ENCODE measurements at regions not wholly inside any gene's neighbourhood (a gene's known extent, or its start where the extent isn't known, plus 50 kb on each side); places are given as distances from the start of the nearest gene placed in this dataset.
A peak's percentile ranks its signal among the peaks of the same experiment; 100 is the strongest.

GRCh38 chr14:58796242-58797009, 158.7 kb downstream of the DACT1 start:
- WGBS (ENCODE audit: insufficient coverage, insufficient replicate concordance, low lambda C conversion rate, missing lambda C conversion rate) = 2% methylated on average over 5 of the region's 5 CpGs
- Histone ChIP-seq H3K4me1 (ENCODE audit: control insufficient read depth, insufficient read depth, low read length) (peaks cover 7% of the 10 kb centered on the region; the same call in 1 of the 2 replicates), H3K36me3 (ENCODE audit: control insufficient read depth in 2 of 2, insufficient read depth in 2 of 2, low read length in 1 of 2) (no peaks in the 10 kb centered on the region), H3K4me2 (ENCODE audit: control insufficient read depth, insufficient read depth) (0 out of 2 replicates have a peak overlapping the region, but pooled peaks have one; percentile 19), H2AFZ (ENCODE audit: control insufficient read depth, low read depth, low read length) (no peak overlapping the region), H3K4me3 (no peak overlapping the region), H3K9ac (ENCODE audit: control insufficient read depth, insufficient read depth, low read length) (no peak overlapping the region), H3K79me2 (ENCODE audit: control insufficient read depth, insufficient read depth, low read length) (no peaks in the 10 kb centered on the region), H4K20me1 (ENCODE audit: control insufficient read depth, insufficient read depth) (no peaks in the 10 kb centered on the region), H3K27ac (ENCODE audit: control insufficient read depth, insufficient read depth) (peak overlapping the region; percentile 31), H3K9me3 (replicated peaks; ENCODE audit: control insufficient read depth, insufficient read depth, low read length) (no peaks in the 10 kb centered on the region), H3K27me3 (replicated peaks in 1 of 2; ENCODE audit: control insufficient read depth in 2 of 2, insufficient read depth in 2 of 2, low read length in 1 of 2) (no peaks in the 10 kb centered on the region)
- ATAC-seq = peak; percentile 64
- ChIA-PET RAD21 (ENCODE audit: unreplicated experiment) (interaction anchor here (0.7 to 6.7 kb wide), 36 partner anchors 11 to 296 kb away, joined by 3 to 110 read pairs (median 6); partner anchors contain the start of gene DACT1), POLR2A (interaction anchor here (0.6 to 3.3 kb wide), 12 partner anchors 15 to 174 kb away, joined by 3 to 18 read pairs (median 3); no protein-coding TSS in a partner anchor), SMC1A (ENCODE audit: uncharacterized antibody, unreplicated experiment) (interaction anchor here (0.7 to 8.8 kb wide), 41 partner anchors 10 to 479 kb away, joined by 3 to 161 read pairs (median 5); partner anchors contain the start of gene DACT1), CTCF (interaction anchor here (0.6 to 7.1 kb wide), 18 partner anchors 13 to 295 kb away, joined by 3 to 81 read pairs (median 6); partner anchors contain the start of gene DACT1)
- no peak for FAIRE-seq
- DNase-seq (ENCODE audit: low read depth, low spot score) = no peak
- intact Hi-C loops (cut with micrococcal nuclease; ENCODE audit: unreplicated experiment) = loop anchor here (1.0 to 10.0 kb wide), 9 partner anchors 47 to 318 kb away; no protein-coding TSS in a partner anchor
- BruUV-seq (replicated peaks) = TSS peak; percentile 91
- in situ Hi-C loops (cut with MboI) = loop anchor here (5.0 kb wide), 1 partner anchor 156 kb away; no protein-coding TSS in a partner anchor
- no peak for TF ChIP-seq ZZZ3 (IDR thresholded peaks at IDR 0.05; ENCODE audit: control insufficient read depth, insufficient read length, low read depth)
- TF ChIP-seq BCL11A (IDR thresholded peaks at IDR 0.05; ENCODE audit: low read depth, low read length) = 0 out of 2 replicates have a peak, but pooled peaks have one; percentile 43
- TF ChIP-seq CEBPB (IDR thresholded peaks at IDR 0.05; ENCODE audit: borderline replicate concordance in 1 of 2, low read depth in 2 of 2, low read length in 2 of 2) = no peak
- 0 out of 2 replicates have a peak, but pooled peaks have one; percentile 16 for TF ChIP-seq ZNF24 (IDR thresholded peaks at IDR 0.05)
- TF ChIP-seq EP300 (IDR thresholded peaks at IDR 0.05; ENCODE audit: borderline replicate concordance in 1 of 2, control insufficient read depth in 1 of 2, low read depth in 2 of 2, low read length in 2 of 2) = peak in 1 of 2 experiments; percentile 62; a peak in 1 of 4 replicates
- TF ChIP-seq SKIL (IDR thresholded peaks at IDR 0.05; ENCODE audit: low read depth, poor library complexity, severe bottlenecking) = peak; percentile 56
- peak; percentile 13 to 49; a peak in 2 of 4 replicates for TF ChIP-seq IKZF2 (IDR thresholded peaks at IDR 0.05)
- no peak for TF ChIP-seq NR2C2 (IDR thresholded peaks at IDR 0.05; ENCODE audit: borderline replicate concordance, control insufficient read depth, insufficient read length, low read depth)
- peak; percentile 47 for TF ChIP-seq MTA2 (IDR thresholded peaks at IDR 0.05; ENCODE audit: low read depth)
- no peak for TF ChIP-seq ESRRA (IDR thresholded peaks at IDR 0.05; ENCODE audit: low read length)
- no peak; the same call in 1 of the 2 replicates for TF ChIP-seq SMC3 (IDR thresholded peaks at IDR 0.05; ENCODE audit: borderline replicate concordance, low read length)
- peak; percentile 19; the same call in 1 of the 2 replicates for TF ChIP-seq ATF7 (IDR thresholded peaks at IDR 0.05; ENCODE audit: low read depth)

Measured in GM12878 (cell line).